ENCODE measurements at regions not wholly inside any gene's neighbourhood (a gene's known extent, or its start where the extent isn't known, plus 50 kb on each side); places are given as distances from the start of the nearest gene placed in this dataset.
A peak's percentile ranks its signal among the peaks of the same experiment; 100 is the strongest.

- H3K9me3 ChIP-seq (ENCODE audit: control insufficient read depth in 4 of 4, low read length in 3 of 4): no peaks in the 10 kb centered on the region
Observed at GRCh38 chr13:82827724-82828123, 1054.5 kb downstream of the SLITRK1 start.

More at GRCh38 chr13:82827724-82828123, 1054.5 kb downstream of the SLITRK1 start:
- peaks cover 4 to 7% (median 5%) of the 10 kb centered on the region in 4 donors for H3K4me1 ChIP-seq (ENCODE audit: control insufficient read depth in 4 of 4, insufficient read depth in 4 of 4, low read length in 3 of 4)
- TF ChIP-seq HNF4A (conservative IDR thresholded peaks at IDR 0.05) (peak; percentile 26 to 52), ZBTB33 (IDR thresholded peaks at IDR 0.05) (no peak), RXRA (IDR thresholded peaks at IDR 0.05) (peak; percentile 13 to 42), ATF3 (IDR thresholded peaks at IDR 0.05) (peak; percentile 57), YY1 (IDR thresholded peaks at IDR 0.05) (no peak), NR2F2 (IDR thresholded peaks at IDR 0.05) (no peak), JUND (IDR thresholded peaks at IDR 0.05) (no peak), CTCF (IDR thresholded peaks at IDR 0.05; ENCODE audit: low read depth, low read length, missing input control) (no peak), GABPA (IDR thresholded peaks at IDR 0.05 in 1 of 2, conservative IDR thresholded peaks at IDR 0.05 in 1 of 2) (no peak), RAD21 (IDR thresholded peaks at IDR 0.05) (peak in 1 of 2 donors; percentile 10), SP1 (IDR thresholded peaks at IDR 0.05) (peak; percentile 11), MAX (IDR thresholded peaks at IDR 0.05) (peak; percentile 13), EGR1 (IDR thresholded peaks at IDR 0.05; ENCODE audit: low read depth in 2 of 2) (peak in 1 of 2 donors; percentile 17), REST (IDR thresholded peaks at IDR 0.05) (no peak), FOXA2 (IDR thresholded peaks at IDR 0.05) (no peak), FOXA1 (IDR thresholded peaks at IDR 0.05) (no peak), TAF1 (conservative IDR thresholded peaks at IDR 0.05) (no peak), HNF4G (IDR thresholded peaks at IDR 0.05) (no peak)
- no peak overlapping the region for H3K9ac ChIP-seq (ENCODE audit: low read depth in 1 of 2, low read length in 2 of 2)
- DNase-seq (ENCODE audit: low spot score): no peak
- H3K36me3 ChIP-seq (ENCODE audit: control insufficient read depth in 4 of 4, insufficient read depth in 3 of 4, low read depth in 1 of 4, low read length in 3 of 4): no peaks in the 10 kb centered on the region
- H3K27ac ChIP-seq (ENCODE audit: low read depth in 1 of 2, low read length in 2 of 2): no peak overlapping the region
- H3K27me3 ChIP-seq (ENCODE audit: control insufficient read depth in 4 of 4, insufficient read depth in 4 of 4, low read length in 3 of 4): no peaks in the 10 kb centered on the region
- H3K4me3 ChIP-seq (ENCODE audit: low read depth in 1 of 3, low read length in 3 of 3): no peak overlapping the region
